ENCODE measurements at regions not wholly inside any gene's neighbourhood (a gene's known extent, or its start where the extent isn't known, plus 50 kb on each side); places are given as distances from the start of the nearest gene placed in this dataset.
"Not testable (repeated sequence)": the region's sequence is repeated elsewhere in the genome, so short reads cannot be mapped to it uniquely, and the experiment has no call there.

DNA sequence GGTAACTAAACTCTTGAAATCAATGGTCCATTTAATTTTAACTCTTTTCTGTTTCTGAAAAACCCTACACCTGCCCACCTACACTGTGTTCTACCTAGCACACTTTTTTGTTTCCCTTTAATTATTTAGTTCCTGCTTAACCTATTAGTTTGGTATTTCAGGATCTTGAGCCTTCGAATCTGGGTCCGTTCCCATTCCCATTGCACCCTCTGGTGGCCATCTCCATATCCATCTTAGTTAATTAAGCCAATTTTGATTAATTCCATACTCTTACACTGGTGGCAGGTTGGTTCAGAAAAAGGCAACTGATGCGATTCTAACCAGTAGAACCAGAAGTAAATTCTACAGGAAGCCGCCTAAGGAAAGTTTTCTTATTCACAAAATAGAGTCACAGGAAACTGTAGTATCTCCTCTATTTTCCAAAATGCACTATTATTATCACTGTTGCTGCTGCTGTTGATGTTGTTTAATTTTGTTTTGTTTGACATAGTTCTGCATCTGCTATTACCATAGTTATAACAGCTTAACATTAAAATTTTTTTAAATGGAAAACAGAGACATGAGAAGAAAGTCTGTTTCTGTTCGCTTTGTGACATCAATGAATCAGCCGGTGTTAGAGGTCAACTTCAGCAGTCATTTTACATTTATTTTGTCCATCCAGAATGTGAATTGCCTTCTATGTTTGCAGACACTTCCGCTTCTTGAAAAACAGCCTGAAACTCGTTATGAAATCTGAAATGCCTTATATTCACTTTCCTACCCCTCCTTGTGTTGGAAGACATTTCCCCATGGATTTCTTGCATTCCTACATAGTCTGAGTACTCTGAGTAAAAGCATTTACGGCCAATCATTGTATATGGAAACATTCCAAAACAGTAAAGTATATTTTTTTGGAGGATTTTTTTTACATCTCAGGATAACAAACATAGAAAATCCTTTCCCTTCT lies 115.5 kb upstream of the NCAM2 start:
- H3K27ac ChIP-seq (ENCODE audit: low read depth, low read length) = no peak overlapping the region
- H3K4me3 ChIP-seq (ENCODE audit: low read length) = no peak overlapping the region
- no peaks in the 10 kb centered on the region for H3K4me1 ChIP-seq (ENCODE audit: control insufficient read depth in 2 of 2, insufficient read depth in 2 of 2, low read length in 2 of 2)
- CTCF ChIA-PET = no interaction called here
- POLR2A ChIA-PET = no interaction called here
- ATAC-seq (no peak), DNase-seq (no peak)
- H3K36me3 Mint-ChIP-seq = no peaks in the 10 kb centered on the region
- H3K36me3 ChIP-seq (ENCODE audit: control insufficient read depth in 2 of 3, insufficient read depth in 3 of 3, low read length in 3 of 3) = no peaks in the 10 kb centered on the region
- H3K4me3 Mint-ChIP-seq = no peak overlapping the region
- H3K27me3 ChIP-seq (ENCODE audit: control insufficient read depth in 2 of 2, insufficient read depth in 2 of 2, low read length in 2 of 2) = no peaks in the 10 kb centered on the region
- peaks cover 0 to 5% (median 0%) of the 10 kb centered on the region in 11 donors for H3K9me3 Mint-ChIP-seq
- H3K27me3 Mint-ChIP-seq = no peaks in the 10 kb centered on the region
- H3K9me3 ChIP-seq (ENCODE audit: control insufficient read depth in 2 of 3, low read length in 3 of 3) = no peaks in the 10 kb centered on the region
- intact Hi-C loops (cut with micrococcal nuclease) = no loop called here
- H3K4me1 Mint-ChIP-seq = no peaks in the 10 kb centered on the region
- no peak overlapping the region for H3K27ac Mint-ChIP-seq

GRCh38 chr21:20883408-20883800 lies 114.8 kb upstream of the NCAM2 start:
- Mint-ChIP-seq H3K36me3 (no peaks in the 10 kb centered on the region), H3K4me1 (no peaks in the 10 kb centered on the region), H3K4me3 (no peak overlapping the region), H3K27ac (no peak overlapping the region), H3K9me3 (peaks cover 0 to 5% (median 0%) of the 10 kb centered on the region in 11 donors), H3K27me3 (no peaks in the 10 kb centered on the region)
- H3K36me3 ChIP-seq (ENCODE audit: control insufficient read depth in 2 of 3, insufficient read depth in 3 of 3, low read length in 3 of 3) = no peaks in the 10 kb centered on the region
- CTCF ChIA-PET = no interaction called here
- ATAC-seq = no peak
- no peak overlapping the region for H3K4me3 ChIP-seq (ENCODE audit: low read length)
- H3K27me3 ChIP-seq (ENCODE audit: control insufficient read depth in 2 of 2, insufficient read depth in 2 of 2, low read length in 2 of 2) = no peaks in the 10 kb centered on the region
- intact Hi-C loops (cut with micrococcal nuclease) = no loop called here
- H3K9me3 ChIP-seq (ENCODE audit: control insufficient read depth in 2 of 3, low read length in 3 of 3) = no peaks in the 10 kb centered on the region
- POLR2A ChIA-PET = no interaction called here
- DNase-seq = no peak
- H3K4me1 ChIP-seq (ENCODE audit: control insufficient read depth in 2 of 2, insufficient read depth in 2 of 2, low read length in 2 of 2) = no peaks in the 10 kb centered on the region
- no peak overlapping the region for H3K27ac ChIP-seq (ENCODE audit: low read depth, low read length)

GRCh38 chr21:20902511-20902910 lies 95.7 kb upstream of the NCAM2 start:
- no peak overlapping the region for H3K27ac Mint-ChIP-seq
- intact Hi-C loops (cut with micrococcal nuclease) = no loop called here
- no peaks in the 10 kb centered on the region for H3K4me1 Mint-ChIP-seq
- H3K9me3 Mint-ChIP-seq = peaks cover 0 to 14% (median 1%) of the 10 kb centered on the region in 11 donors
- ATAC-seq (no peak), DNase-seq (no peak)
- no peak overlapping the region for H3K4me3 Mint-ChIP-seq
- Histone ChIP-seq H3K9me3 (ENCODE audit: control insufficient read depth in 2 of 3, low read length in 3 of 3) (no peaks in the 10 kb centered on the region), H3K36me3 (ENCODE audit: control insufficient read depth in 2 of 3, insufficient read depth in 3 of 3, low read length in 3 of 3) (no peaks in the 10 kb centered on the region), H3K4me3 (ENCODE audit: low read length) (no peak overlapping the region), H3K27ac (ENCODE audit: low read depth, low read length) (no peak overlapping the region), H3K27me3 (ENCODE audit: control insufficient read depth in 2 of 2, insufficient read depth in 2 of 2, low read length in 2 of 2) (no peaks in the 10 kb centered on the region), H3K4me1 (ENCODE audit: control insufficient read depth in 2 of 2, insufficient read depth in 2 of 2, low read length in 2 of 2) (no peaks in the 10 kb centered on the region)
- H3K36me3 Mint-ChIP-seq = no peaks in the 10 kb centered on the region
- ChIA-PET CTCF (no interaction called here), POLR2A (no interaction called here)
- H3K27me3 Mint-ChIP-seq = no peaks in the 10 kb centered on the region

- ChIA-PET POLR2A (no interaction called here), CTCF (no interaction called here)
- ATAC-seq = no peak
- H3K36me3 ChIP-seq (ENCODE audit: control insufficient read depth in 2 of 3, insufficient read depth in 3 of 3, low read length in 3 of 3) = no peaks in the 10 kb centered on the region
- Mint-ChIP-seq H3K9me3 (peaks cover 0 to 14% (median 1%) of the 10 kb centered on the region in 11 donors), H3K4me3 (no peak overlapping the region), H3K36me3 (no peaks in the 10 kb centered on the region), H3K4me1 (no peaks in the 10 kb centered on the region), H3K27me3 (no peaks in the 10 kb centered on the region), H3K27ac (no peak overlapping the region)
- no peaks in the 10 kb centered on the region for H3K27me3 ChIP-seq (ENCODE audit: control insufficient read depth in 2 of 2, insufficient read depth in 2 of 2, low read length in 2 of 2)
- H3K27ac ChIP-seq (ENCODE audit: low read depth, low read length) = no peak overlapping the region
- DNase-seq = no peak
- H3K4me1 ChIP-seq (ENCODE audit: control insufficient read depth in 2 of 2, insufficient read depth in 2 of 2, low read length in 2 of 2) = no peaks in the 10 kb centered on the region
- no peak overlapping the region for H3K4me3 ChIP-seq (ENCODE audit: low read length)
- no peaks in the 10 kb centered on the region for H3K9me3 ChIP-seq (ENCODE audit: control insufficient read depth in 2 of 3, low read length in 3 of 3)
- intact Hi-C loops (cut with micrococcal nuclease) = no loop called here
These were observed 95.2 kb upstream of the NCAM2 start for GRCh38 chr21:20902998-20903397.

DNA sequence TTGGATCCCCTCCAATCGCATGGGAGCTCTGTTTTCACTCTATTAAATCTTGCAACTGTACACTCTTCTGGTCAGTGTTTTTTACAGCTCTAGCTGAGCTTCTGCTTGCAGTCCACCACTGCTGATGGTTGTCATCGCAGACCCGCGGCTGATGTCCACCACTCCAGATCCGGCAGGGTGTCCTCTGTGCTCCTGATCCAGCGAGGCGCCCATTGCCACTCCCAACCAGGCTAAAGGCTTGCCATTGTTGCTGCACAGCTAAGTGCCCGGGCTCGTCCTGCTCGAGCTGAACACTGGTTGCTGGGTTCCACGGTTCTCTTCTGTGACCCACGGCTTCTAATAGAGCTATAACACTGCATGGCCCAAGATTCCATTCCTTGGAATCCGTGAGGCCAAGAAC lies 70.7 kb upstream of the NCAM2 start:
- H3K4me3 Mint-ChIP-seq; H3K36me3 ChIP-seq (ENCODE audit: control insufficient read depth in 2 of 3, insufficient read depth in 3 of 3, low read length in 3 of 3); H3K4me1 Mint-ChIP-seq; DNase-seq; H3K9me3 ChIP-seq (ENCODE audit: control insufficient read depth in 2 of 3, low read length in 3 of 3); H3K27me3 ChIP-seq (ENCODE audit: control insufficient read depth in 2 of 2, insufficient read depth in 2 of 2, low read length in 2 of 2); H3K4me1 ChIP-seq (ENCODE audit: control insufficient read depth in 2 of 2, insufficient read depth in 2 of 2, low read length in 2 of 2); intact Hi-C loops (cut with micrococcal nuclease); H3K27me3 Mint-ChIP-seq; H3K27ac ChIP-seq (ENCODE audit: low read depth, low read length); CTCF ChIA-PET; H3K36me3 Mint-ChIP-seq; ATAC-seq; H3K4me3 ChIP-seq (ENCODE audit: low read length): not testable (repeated sequence)
- peaks cover 0 to 18% (median 3%) of the 10 kb centered on the region in 11 donors for H3K9me3 Mint-ChIP-seq
- POLR2A ChIA-PET = interaction anchor here (0.7 kb wide), 1 partner anchor 22 kb away, joined by 3 read pairs; no protein-coding TSS in a partner anchor
- peak overlapping the region in 1 of 9 donors; percentile 13 for H3K27ac Mint-ChIP-seq

DNA sequence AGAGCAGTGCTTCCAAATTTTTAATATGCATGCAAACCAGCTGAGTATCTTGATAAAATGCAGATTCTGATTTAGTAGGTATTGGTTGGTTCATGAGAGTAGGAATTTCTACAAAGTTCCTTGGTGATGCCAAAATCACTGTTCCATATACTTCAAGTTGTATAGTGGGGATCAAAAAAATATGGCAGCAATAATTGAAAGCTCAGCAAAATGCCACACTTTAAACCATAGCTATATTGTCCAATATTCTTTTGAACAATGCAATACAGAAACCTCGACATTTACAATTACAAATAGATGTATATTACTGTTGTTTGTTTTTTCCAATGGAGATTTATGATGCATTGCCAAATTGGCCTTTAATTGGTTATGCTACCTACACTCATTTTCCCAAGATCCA lies 55.7 kb upstream of the NCAM2 start:
- POLR2A ChIA-PET = no interaction called here
- intact Hi-C loops (cut with micrococcal nuclease) = no loop called here
- H3K27me3 Mint-ChIP-seq = peaks cover 0 to 4% (median 0%) of the 10 kb centered on the region in 5 donors
- ATAC-seq (no peak), DNase-seq (no peak)
- peaks cover 0 to 6% (median 0%) of the 10 kb centered on the region in 11 donors for H3K9me3 Mint-ChIP-seq
- no peak overlapping the region for H3K4me3 Mint-ChIP-seq
- no peaks in the 10 kb centered on the region for H3K4me1 ChIP-seq (ENCODE audit: control insufficient read depth in 2 of 2, insufficient read depth in 2 of 2, low read length in 2 of 2)
- H3K9me3 ChIP-seq (ENCODE audit: control insufficient read depth in 2 of 3, low read length in 3 of 3) = no peaks in the 10 kb centered on the region
- H3K36me3 ChIP-seq (ENCODE audit: control insufficient read depth in 2 of 3, insufficient read depth in 3 of 3, low read length in 3 of 3) = no peaks in the 10 kb centered on the region
- peaks cover 0 to 1% (median 0%) of the 10 kb centered on the region in 7 donors for H3K4me1 Mint-ChIP-seq
- H3K27ac ChIP-seq (ENCODE audit: low read depth, low read length) = no peak overlapping the region
- peaks cover 0 to 3% (median 0%) of the 10 kb centered on the region in 5 donors for H3K36me3 Mint-ChIP-seq
- H3K4me3 ChIP-seq (ENCODE audit: low read length) = no peak overlapping the region
- no peaks in the 10 kb centered on the region for H3K27me3 ChIP-seq (ENCODE audit: control insufficient read depth in 2 of 2, insufficient read depth in 2 of 2, low read length in 2 of 2)
- no peak overlapping the region for H3K27ac Mint-ChIP-seq
- CTCF ChIA-PET = no interaction called here

DNA sequence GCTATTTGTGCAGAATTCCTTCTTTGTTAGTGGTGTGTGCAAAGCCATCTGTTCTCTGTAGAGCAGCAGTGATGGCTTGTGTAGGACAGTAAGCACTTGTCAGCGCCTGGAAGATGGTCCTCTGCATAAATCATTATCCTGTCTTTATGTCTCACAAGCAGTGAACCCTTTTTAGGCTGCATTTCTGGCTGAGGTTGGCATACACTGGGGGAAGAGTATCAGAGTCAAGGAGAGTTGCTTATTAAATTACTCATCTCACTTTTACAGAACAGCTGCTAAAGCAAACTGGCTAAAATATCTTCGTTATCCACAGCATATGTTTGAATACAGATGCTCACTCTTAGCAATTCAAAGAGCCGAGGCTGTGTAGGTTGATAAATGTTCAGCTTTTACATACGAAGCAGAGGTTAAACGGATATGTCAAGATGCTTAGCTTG lies 54.6 kb upstream of the NCAM2 start:
- H3K9me3 Mint-ChIP-seq = peaks cover 0 to 6% (median 0%) of the 10 kb centered on the region in 11 donors
- POLR2A ChIA-PET = no interaction called here
- H3K4me1 ChIP-seq (ENCODE audit: control insufficient read depth in 2 of 2, insufficient read depth in 2 of 2, low read length in 2 of 2) = no peaks in the 10 kb centered on the region

More for the DNA sequence above, 54.6 kb upstream of the NCAM2 start:
- Histone ChIP-seq H3K27me3 (ENCODE audit: control insufficient read depth in 2 of 2, insufficient read depth in 2 of 2, low read length in 2 of 2) (no peaks in the 10 kb centered on the region), H3K27ac (ENCODE audit: low read depth, low read length) (no peak overlapping the region), H3K4me3 (ENCODE audit: low read length) (no peak overlapping the region), H3K9me3 (ENCODE audit: control insufficient read depth in 2 of 3, low read length in 3 of 3) (no peaks in the 10 kb centered on the region), H3K36me3 (ENCODE audit: control insufficient read depth in 2 of 3, insufficient read depth in 3 of 3, low read length in 3 of 3) (no peaks in the 10 kb centered on the region)
- peaks cover 0 to 3% (median 0%) of the 10 kb centered on the region in 5 donors for H3K36me3 Mint-ChIP-seq
- no peak overlapping the region for H3K4me3 Mint-ChIP-seq
- no peak for ATAC-seq
- H3K27ac Mint-ChIP-seq = no peak overlapping the region
- DNase-seq = no peak
- H3K27me3 Mint-ChIP-seq = peaks cover 0 to 4% (median 0%) of the 10 kb centered on the region in 5 donors
- H3K4me1 Mint-ChIP-seq = peaks cover 0 to 1% (median 0%) of the 10 kb centered on the region in 7 donors
- intact Hi-C loops (cut with micrococcal nuclease) = no loop called here
- CTCF ChIA-PET = no interaction called here
